SK-N-SH (cell line): ENCODE measurements at regions not wholly inside any gene's neighbourhood (a gene's known extent, or its start where the extent isn't known, plus 50 kb on each side); places are given as distances from the start of the nearest gene placed in this dataset.

ENCODE experiments used
- CHD2 ChIP-seq: fragments of 150-350 bp; IDR thresholded peaks from 2 replicates; pipeline ENCODE4 v1.6.1; 2018; ENCODE audit warnings: low read length; ENCODE audit not compliant: partially characterized antibody
- CTCF ChIP-seq: fragments of 200-600 bp; sonication (generic); IDR thresholded peaks from 2 replicates; pipeline ENCODE4 v1.6.1; 2017; ENCODE audit warnings: antibody characterized with exemption, mild to moderate bottlenecking, moderate library complexity
- ELF1 ChIP-seq: IDR thresholded peaks from 2 replicates; pipeline ENCODE4 v1.4.0; 2012
- MXI1 ChIP-seq: IDR thresholded peaks from 2 replicates; pipeline ENCODE4 v1.6.1; 2012; ENCODE audit warnings: mild to moderate bottlenecking, low read depth, low read length, improper control_type of control experiment

DNA sequence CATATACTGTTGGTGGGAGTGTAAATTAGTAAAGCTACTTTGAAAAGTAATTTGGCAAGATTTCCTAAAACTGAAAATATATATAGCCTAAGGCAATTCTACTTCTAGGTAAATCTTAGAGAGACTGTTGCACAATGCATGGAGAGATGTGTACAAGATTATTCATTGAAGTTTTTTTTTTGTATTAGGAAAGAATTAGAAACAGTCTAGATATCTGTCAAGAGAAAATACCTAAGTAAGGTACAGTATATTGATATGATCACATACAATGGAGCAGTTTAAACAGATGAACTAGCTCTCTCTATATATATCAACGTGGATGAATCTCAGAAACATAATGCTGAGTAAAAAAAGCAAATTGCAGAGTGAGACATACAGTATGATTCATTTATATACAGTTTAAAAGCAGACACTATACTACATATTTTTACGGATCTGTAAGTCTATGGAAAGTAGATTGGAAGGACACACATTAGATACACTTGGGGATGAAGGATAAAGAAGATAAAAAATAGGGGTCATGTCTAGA lies 59.3 kb upstream of the ACVR1 start:
- no peak for TF ChIP-seq CTCF
- no peak for TF ChIP-seq CHD2
- no peak for TF ChIP-seq MXI1
- TF ChIP-seq ELF1: no peak
